ENCODE measurements at regions not wholly inside any gene's neighbourhood (a gene's known extent, or its start where the extent isn't known, plus 50 kb on each side); places are given as distances from the start of the nearest gene placed in this dataset.

GRCh38 chr2:157169889-157170288, 87.6 kb upstream of the GALNT5 start:
- no peak overlapping the region for H3K4me3 ChIP-seq (ENCODE audit: low read depth, low read length)
- DNase-seq (ENCODE audit: low read depth): no peak

GRCh38 chr2:157170299-157170698, 87.2 kb upstream of the GALNT5 start:
- no peak overlapping the region for H3K4me3 ChIP-seq (ENCODE audit: low read depth, low read length)
- DNase-seq (ENCODE audit: low read depth): peak; percentile 36

- no peak overlapping the region for H3K4me3 ChIP-seq (ENCODE audit: low read depth, low read length)
- DNase-seq (ENCODE audit: low read depth): no peak
Observed at GRCh38 chr2:157172239-157172638, 85.3 kb upstream of the GALNT5 start.

- DNase-seq (ENCODE audit: low read depth): no peak
Observed at GRCh38 chr2:157172866-157173578, 84.5 kb upstream of the GALNT5 start.

GRCh38 chr2:157173740-157174184, 83.7 kb upstream of the GALNT5 start:
- peak; percentile 100 for DNase-seq (ENCODE audit: low read depth)
- H3K4me3 ChIP-seq (ENCODE audit: low read depth, low read length): no peak overlapping the region

More at GRCh38 chr2:157172866-157173578, 84.5 kb upstream of the GALNT5 start:
- no peak overlapping the region for H3K4me3 ChIP-seq (ENCODE audit: low read depth, low read length)

- no peak for DNase-seq (ENCODE audit: low read depth)
Observed at GRCh38 chr2:157174321-157174720, 83.2 kb upstream of the GALNT5 start.

GRCh38 chr2:157176602-157177001, 80.9 kb upstream of the GALNT5 start:
- H3K4me3 ChIP-seq (ENCODE audit: low read depth, low read length): no peak overlapping the region
- DNase-seq (ENCODE audit: low read depth): no peak

More at GRCh38 chr2:157174321-157174720, 83.2 kb upstream of the GALNT5 start:
- no peak overlapping the region for H3K4me3 ChIP-seq (ENCODE audit: low read depth, low read length)

- no peak for DNase-seq (ENCODE audit: low read depth)
- H3K4me3 ChIP-seq (ENCODE audit: low read depth, low read length): no peak overlapping the region
Observed at GRCh38 chr2:157178874-157179273, 78.6 kb upstream of the GALNT5 start.

- no peak overlapping the region for H3K4me3 ChIP-seq (ENCODE audit: low read depth, low read length)
- DNase-seq (ENCODE audit: low read depth): no peak
Observed at GRCh38 chr2:157179324-157180105, 78.0 kb upstream of the GALNT5 start.

DNA sequence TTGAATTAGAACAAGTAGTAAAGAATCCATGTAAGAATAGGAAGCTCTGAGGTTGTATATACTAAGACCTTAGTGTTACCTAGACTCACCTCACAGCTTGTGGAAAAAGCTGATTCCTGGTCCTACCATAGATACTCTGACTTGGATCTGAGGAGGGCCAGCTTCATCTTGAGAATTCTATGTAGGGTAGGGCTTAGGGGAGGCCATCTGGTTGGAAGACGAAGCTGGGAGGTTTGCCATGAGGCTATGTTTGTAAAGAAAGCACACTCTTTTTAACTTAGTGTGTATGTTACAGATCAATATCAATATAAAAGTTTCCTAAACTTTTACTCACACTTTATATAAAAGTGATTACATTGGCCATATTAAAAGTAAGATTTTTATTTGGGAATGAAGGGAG, 77.1 kb upstream of the GALNT5 start:
- no peak for DNase-seq (ENCODE audit: low read depth)
- H3K4me3 ChIP-seq (ENCODE audit: low read depth, low read length): no peak overlapping the region

GRCh38 chr2:157181234-157181633, 76.3 kb upstream of the GALNT5 start:
- H3K4me3 ChIP-seq (ENCODE audit: low read depth, low read length): no peak overlapping the region
- DNase-seq (ENCODE audit: low read depth): no peak

GRCh38 chr2:157182204-157182709, 75.2 kb upstream of the GALNT5 start:
- DNase-seq (ENCODE audit: low read depth): no peak
- H3K4me3 ChIP-seq (ENCODE audit: low read depth, low read length): no peak overlapping the region

DNA sequence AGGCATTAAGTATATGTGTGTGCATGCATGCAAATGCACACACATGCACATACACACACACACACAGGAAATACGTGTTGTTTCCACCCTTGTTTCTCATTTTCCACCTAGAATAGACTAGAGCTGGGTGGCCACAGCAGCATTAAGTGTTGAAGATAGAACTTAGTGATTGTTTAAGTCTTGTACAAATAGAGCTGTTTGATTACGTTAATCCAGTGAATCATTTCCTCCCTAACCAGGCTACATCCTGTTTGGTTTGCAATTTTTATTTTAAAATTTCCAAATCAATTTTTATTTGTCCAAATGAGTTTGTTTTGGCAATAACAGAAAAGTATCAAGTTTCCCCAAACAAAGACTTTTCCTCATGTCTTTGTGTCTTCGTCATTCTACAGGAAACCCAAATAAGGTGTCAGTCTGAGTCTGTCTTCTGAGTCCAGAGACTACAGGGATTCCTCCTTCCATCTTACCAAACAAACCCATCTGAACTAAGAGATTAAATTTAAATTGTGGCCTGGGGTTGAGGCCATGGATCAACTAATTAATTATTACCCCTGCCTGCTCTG, 74.6 kb upstream of the GALNT5 start:
- H3K4me3 ChIP-seq (ENCODE audit: low read depth, low read length): no peak overlapping the region
- peak; percentile 88 for DNase-seq (ENCODE audit: low read depth)

DNA sequence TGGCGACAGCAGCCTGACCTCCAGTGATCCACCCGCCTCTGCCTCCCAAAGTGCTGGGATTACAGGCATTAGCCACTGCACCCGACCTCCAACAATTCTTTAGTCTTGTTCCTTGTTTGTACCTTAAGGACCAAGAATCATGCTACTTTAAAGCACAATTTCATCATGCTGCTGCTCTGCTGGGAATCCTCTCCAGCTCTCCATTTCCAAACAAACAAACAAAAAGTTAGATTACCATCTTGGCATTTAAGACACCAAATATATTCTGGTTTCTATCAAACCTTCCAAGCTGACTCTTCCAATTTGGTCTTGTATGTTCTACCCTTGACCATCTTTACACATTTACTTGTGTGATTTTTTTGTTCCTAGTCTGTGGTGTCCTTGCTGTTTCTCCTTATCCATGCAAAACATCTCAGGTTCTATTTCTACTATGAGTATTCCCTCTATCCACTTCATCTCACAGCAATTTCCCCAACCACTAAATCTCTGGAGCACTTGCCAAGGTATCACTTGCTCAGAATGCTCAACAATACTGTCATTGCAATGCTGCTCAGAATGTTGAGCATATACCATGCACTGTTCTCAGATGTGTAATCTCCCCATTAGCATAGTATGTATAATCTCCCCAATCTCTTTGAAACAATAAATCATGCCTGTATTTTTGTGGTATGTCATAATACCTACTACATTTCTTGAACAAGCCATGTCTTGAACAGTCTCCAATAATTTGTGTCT, 73.2 kb upstream of the GALNT5 start:
- no peak for DNase-seq (ENCODE audit: low read depth)
- H3K4me3 ChIP-seq (ENCODE audit: low read depth, low read length): no peak overlapping the region

DNA sequence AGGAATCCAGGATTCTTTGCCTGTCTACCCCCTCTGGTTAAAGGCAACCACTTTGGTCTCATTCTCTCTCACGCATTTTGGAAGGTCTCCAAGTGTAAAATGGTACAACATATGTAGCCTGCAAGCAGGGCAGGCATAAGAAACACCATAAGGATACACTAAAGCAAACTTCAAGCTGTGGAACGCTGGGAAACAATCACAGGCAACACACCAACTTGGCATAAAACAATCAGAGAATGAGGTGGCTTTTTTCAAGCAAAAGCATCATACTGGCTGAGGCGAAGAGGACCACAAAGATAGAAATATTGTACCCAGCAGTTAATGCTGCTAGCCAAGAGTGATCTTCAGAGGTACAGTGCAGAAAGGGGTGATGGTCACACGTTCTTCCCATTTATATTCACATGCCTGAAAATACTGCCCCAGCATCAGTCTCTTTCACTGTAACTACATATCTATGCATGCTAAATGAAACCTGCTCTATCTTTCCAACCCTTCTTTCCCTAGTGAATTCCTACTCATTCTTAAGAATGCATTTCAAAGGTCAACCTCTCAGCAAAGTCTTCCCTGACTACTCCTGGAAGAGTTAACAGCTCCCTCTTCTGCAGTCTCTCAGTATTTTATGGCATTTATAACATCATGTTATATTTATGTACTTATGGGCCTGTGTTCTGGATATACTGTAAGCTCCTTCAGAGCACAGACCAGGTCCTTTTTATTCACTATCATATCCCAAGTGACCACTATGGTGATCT, 71.9 kb upstream of the GALNT5 start:
- H3K4me3 ChIP-seq (ENCODE audit: low read depth, low read length): no peak overlapping the region
- peak; percentile 70 for DNase-seq (ENCODE audit: low read depth)

GRCh38 chr2:157190151-157190550, 67.4 kb upstream of the GALNT5 start:
- DNase-seq (ENCODE audit: low read depth): peak; percentile 85
- no peak overlapping the region for H3K4me3 ChIP-seq (ENCODE audit: low read depth, low read length)

DNA sequence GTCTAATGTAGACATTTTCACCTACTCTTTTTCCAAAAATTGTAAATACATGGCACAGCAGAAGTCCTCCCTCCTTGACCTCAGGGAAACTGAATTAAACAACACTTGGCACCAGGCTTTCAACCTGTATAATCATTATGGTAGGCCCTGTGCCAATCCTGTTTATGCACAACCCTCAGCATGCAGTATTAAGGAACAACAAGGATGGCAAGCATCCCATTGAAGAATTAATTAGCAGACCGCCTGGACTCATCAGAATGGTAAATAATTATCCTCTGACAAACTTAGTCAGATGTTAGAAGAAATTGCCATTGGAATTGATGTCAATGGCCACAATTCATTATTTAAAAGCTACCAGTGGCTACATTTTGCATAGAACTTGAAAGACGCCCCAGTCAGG, 66.3 kb upstream of the GALNT5 start:
- H3K4me3 ChIP-seq (ENCODE audit: low read depth, low read length): no peak overlapping the region
- no peak for DNase-seq (ENCODE audit: low read depth)

DNA sequence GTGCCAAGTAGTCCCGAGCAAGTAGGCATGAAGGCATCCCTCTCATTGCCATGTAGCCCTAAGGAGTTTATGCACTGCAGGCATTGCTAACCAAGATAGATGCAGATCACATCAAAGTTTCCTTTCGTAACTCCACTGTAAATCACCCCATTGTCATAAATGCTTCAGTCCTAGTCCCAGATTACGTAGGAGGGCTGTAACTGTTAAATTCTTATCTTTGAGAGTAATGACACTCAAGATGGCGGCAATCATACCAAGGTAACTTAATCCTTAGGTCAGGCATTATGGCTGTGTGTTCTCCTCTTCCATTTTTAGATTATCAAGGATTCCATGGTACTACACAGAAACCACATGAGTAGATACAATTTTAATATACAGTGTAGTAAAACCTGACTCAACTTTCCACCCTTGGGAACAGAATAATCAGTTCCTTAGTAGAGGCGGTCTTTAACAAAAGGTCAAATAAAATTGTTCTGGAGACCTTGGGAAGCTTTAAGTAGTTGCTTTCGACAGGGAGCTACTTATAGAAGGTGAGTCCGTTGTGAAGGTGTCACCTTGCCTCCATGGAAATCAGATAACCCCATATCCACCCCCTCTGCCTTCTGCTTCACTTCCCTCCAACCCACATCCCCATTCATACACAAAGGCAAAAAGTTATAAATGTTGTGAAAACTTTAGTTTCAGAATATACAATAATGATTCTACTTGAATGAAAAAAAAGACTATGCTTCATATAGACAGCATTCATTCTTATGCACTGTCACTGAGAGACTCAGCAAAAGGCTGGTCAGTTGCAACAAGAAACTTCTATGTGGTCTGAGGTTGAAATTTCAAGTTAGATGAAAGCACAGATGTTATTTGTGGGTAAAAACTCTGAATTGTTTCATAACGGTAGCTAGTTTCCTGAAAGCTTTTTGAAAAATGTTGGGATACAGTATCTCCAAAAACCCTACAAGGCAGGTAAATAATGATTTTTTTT, 64.8 kb upstream of the GALNT5 start:
- no peak for DNase-seq (ENCODE audit: low read depth)
- H3K4me3 ChIP-seq (ENCODE audit: low read depth, low read length): no peak overlapping the region

Data from skeletal muscle cell (primary cell).